ENCODE measurements at regions not wholly inside any gene's neighbourhood (a gene's known extent, or its start where the extent isn't known, plus 50 kb on each side); places are given as distances from the start of the nearest gene placed in this dataset.
"Not testable (repeated sequence)": the region's sequence is repeated elsewhere in the genome, so short reads cannot be mapped to it uniquely, and the experiment has no call there.

DNA sequence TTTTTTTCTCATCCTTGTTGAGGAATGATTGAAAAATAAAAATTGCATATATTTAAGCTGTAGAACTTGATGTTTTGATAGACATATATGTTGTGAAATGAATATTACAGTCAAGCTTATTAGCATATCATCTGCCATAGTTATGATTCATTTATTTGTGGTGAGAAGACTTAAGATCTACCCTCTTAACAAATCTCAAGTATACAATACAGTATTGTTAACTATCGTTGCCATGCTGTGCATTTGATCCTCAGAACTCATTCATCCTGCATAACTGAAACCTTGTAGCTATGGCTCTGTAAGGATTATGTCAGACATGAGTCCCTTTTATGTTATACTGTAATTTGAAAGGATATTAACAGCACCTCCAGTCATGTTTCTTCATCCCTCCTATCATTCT, 2045.3 kb downstream of the ARAP2 start:
- no peak for DNase-seq

DNA sequence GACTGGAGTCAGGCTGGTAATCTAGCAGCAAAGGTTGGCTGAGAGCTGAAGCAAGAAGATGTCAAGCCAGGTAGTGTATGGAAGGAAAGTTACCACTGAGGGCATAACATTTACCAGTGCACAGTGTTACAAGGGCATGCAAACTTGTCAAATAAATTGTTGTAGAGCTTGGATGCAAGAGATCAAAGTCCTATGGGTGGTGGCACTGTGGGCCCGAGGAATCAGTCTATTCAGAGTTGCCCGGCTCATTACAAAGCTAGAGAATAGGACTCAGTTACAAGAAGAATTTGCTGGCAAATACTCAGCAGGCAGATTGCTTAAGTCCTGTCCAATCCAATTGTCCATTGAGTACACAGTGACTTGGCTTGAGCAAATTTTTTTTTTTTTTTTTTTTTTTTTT, 2043.8 kb downstream of the ARAP2 start:
- DNase-seq, result no peak

DNA sequence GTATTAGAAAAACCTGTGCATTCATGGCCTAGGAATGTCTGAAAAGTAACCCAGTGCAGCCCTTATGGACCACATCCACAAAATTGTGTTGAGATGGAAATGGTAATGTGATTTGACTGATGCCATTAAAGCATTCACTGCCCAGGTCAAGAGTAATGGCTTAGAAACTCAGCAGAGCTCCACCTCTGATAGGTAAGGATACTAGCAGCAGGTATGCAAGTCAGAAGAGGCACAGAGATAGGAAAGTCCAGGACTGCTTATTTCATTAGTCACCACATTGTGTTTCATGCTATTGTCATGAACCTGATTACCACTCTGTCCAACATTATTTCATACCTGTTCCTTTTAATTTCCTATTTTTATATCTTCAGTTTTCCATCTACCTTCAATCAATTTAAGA, 2042.2 kb downstream of the ARAP2 start:
- DNase-seq, result no peak

DNA sequence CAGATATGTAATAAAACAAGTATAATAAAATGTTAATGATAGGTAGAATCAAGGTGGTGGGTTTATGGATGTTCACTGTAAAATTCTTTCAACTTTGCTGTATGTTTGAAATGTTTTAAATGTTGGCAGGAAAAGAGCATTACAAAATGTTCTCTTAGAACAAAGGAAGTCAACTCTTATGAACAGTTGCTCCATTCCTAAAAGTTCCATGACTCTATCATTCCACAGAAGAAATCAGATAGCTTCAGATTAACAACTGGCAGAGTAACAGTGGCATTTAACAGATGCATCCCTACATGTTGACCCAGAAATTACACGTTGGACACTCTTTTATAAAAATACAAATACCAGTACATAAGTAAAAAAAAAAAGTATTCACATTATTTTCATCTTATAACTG, 2023.7 kb downstream of the ARAP2 start:
- no peak for DNase-seq

DNA sequence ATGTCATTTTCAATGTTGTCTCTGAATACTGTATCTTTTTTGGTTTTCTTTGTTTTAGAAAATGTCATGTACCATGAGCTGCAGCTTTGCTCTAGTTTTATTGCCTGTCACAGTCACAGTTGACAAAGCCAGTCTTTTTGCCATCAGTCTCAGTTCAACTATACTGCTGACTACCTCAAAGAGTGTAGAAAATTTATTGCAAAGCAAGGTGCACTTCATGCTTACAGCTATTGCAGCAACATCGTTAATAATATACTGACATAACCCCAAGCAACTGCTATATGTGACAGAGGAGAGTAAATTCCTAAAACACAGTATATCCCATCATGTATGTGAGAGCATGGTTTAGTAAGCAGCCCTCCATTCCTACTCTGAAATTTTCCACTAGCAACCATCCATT, 2022.3 kb downstream of the ARAP2 start:
- DNase-seq, result no peak

DNA sequence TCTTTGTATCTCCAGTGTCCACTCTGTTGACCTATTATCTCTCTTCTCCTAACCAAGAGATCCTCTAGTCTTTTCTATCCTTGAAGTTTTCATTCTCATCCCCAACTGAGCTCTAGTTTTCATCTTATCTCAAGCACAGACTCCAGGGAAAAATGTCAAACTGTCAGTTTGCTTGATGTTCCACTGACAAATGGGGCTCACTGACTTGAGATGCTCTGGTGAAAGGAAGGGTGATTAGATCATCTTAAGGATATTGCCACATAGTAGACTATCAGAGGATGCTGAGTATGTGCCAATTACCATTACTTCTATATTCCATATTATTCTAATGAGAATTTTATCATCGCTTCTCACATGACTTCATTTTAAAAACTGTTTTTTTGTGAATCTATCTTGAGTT, 2008.2 kb downstream of the ARAP2 start:
- no peak for DNase-seq

DNA sequence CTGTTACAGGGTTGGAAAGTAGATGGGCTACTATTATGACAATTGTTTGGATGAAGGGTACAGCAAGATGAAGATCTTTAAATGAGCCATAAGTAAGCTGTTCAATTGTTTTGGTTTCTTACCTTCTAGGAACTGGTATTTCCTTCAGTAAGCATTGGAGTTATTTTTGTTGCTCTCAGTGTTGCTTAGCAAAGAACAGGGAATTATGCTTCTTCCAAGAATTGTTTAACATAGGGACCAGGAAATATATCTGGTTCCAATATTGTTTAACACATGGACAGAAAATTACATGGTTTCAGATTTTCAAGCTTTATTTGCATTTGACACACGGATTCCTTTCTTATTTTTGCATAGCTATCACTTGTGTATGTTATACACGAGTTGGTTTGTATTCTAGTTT, 1999.0 kb downstream of the ARAP2 start:
- no peak for DNase-seq

DNA sequence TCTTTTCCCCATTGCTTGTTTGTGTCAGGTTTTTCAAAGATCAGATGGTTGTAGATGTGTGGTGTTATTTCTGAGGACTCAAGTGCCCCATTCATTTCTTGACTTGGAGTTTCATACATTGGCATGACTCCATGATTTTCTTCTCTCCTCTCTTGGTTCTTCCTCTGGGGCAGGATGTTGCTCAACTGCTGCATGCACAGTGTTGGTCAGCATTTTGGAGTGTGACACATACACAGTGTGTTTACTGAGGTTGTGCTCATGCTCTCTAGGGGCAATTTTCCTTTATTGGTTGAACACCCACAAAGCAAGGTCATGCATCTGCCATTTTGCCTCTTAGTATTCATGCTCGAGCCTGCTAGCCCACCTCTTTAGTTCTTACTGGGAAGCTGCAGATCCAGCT, 1993.8 kb downstream of the ARAP2 start:
- no peak for DNase-seq

DNA sequence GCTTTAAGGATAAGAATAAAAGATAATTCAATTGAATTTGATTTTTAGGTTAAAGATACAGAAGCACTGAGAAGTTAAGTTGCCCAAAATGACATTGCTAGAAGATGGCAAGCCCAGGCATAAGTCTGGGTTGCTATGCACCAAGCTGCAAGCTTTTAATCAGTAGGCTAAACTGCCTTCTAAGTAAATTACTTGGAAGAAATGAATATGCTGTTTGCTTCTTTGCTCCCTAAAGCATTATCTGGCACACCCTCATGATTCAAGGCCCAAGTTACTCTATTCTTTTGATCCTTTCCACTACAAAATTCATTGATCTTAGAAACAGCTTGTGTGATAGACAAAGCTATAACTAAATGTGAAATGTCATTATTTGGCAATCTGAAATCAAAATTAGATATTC, 1991.1 kb downstream of the ARAP2 start:
- DNase-seq, result no peak

DNA sequence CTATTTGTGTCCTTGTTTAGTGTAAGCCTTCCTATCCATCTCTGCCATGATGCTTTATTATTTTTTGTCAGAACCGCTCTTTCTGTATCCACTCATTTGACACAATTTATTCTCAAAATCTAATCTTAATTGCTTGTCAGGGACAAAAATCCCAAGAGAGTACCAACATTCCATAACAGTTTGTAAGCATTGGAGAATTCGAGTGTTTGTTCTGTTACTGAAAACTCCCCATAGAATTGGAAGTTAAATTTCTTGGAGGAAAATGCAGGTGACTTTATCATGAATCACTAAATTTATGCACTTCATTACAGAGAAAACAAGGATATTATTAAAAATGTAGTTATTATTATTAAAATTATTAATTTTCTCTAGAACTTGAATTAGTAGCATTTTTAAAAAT, 1986.1 kb downstream of the ARAP2 start:
- no peak for DNase-seq

DNA sequence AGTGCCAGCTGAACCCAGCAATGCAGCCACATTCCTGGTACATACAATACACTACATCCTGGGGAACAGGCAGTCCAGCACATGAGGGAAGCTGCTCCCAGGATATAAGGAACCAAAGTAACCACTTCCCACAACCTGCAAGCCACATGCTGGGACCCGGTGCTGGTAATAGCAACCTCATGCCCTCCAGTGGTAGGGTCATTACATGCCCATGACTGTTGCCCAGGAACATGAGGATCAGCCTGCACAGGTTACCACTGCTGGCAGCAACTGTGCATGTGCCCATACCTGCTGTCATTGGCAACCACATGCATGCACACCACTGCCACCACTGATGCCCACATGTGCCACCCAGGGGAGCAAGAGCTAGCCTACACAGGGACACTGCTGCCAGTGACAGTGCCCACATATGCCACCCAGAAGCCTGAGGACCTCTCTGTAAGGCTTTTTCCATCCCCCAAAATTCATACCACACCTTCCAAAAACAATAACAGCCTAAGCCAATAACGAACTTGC, 1982.5 kb downstream of the ARAP2 start:
- DNase-seq, result no peak

DNA sequence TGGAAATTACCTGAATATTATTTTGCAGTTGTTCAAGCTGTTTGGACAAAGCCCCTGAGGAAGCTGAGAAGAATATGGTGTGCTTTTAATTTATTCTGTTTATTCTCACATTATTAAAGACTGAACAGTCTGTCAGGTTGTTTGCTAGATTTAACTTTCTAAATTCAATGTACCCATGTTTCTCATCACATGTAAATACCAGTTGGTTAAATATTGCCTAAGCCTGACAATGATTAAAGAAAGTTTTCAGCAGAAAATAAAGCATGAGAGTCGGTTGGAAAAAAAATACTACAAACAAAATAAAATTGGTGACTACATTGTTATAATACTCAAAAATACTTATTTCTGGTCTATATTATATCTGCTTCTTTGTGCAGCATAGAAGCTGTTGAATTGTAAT, 1974.7 kb downstream of the ARAP2 start:
- DNase-seq, result no peak

DNA sequence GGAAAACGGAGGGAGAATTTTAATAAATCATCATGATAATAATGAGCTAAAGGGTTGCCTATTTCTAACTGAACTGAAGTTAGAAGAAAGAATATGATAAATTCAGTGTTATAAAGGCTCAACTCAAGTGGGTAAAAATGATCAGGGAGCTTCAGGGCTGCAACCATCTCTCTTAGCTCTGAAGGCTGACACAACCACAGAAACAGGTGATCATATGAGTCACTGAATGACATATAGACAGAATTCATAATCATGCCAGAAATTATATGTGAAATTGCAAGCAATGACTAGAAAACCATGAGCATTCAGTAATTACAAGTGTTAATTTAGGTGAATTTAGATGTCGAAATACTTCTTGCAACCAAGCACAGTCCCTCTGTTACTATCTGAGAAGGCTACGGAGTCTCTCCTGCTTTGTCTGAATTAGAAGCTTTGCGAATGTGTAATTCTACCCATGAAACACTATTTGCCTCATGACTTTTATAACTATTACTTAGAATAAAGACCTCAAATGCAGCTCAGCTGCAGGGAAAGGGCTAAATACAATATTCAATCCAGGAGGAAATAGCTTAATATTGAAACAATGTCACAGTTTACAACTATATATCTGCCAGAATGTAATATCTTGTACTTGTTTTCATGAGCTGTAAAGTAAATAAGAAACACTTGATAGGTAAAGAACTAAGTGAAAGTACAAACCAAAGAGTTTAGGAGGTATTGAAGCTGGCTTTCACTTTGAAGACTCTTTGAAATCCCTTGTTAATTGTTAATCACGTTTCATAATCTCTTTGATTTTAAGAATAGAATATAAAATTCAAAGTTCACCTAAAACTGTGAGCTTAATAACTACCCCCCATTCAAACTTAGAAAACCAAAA, 1972.6 kb downstream of the ARAP2 start:
- DNase-seq, result no peak

DNA sequence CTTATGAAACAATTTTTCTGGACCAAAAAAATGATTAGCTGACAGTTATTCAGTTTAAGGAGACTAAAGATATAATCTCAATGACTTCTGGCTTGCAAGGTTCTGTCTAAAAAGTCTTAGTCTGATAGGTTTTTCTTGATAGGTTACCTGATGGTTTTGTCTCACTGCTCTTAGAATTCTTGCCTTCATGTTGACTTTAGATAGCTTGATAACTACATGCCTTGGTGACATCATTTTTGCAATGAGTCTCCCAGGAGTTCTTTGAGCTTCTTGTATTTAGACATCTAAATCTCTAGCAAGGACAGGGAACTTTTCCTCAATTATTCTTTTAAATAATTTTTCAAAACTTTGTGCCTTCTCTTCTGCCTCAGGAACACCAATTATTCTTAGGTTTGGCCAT, 1965.3 kb downstream of the ARAP2 start:
- no peak for DNase-seq

DNA sequence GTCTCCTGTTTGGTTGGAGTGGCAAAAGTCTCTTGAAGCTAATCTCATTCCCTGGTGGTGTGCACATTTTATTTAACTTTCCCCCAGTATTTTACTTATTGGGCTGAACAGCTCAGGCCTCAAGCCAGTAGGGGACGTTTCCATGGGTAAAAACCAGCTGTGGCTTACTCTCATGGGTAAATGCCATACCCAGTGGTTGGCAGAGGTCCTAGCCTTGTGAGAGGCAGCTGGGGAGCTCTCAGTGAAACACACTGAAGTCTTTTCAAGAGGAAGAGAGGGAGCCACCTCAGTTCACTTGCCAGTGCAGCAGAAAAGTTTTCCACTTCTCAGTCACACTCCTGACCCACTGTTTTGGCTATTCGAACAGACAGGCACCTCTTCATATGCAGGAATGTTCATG, 1964.2 kb downstream of the ARAP2 start:
- no peak for DNase-seq

DNA sequence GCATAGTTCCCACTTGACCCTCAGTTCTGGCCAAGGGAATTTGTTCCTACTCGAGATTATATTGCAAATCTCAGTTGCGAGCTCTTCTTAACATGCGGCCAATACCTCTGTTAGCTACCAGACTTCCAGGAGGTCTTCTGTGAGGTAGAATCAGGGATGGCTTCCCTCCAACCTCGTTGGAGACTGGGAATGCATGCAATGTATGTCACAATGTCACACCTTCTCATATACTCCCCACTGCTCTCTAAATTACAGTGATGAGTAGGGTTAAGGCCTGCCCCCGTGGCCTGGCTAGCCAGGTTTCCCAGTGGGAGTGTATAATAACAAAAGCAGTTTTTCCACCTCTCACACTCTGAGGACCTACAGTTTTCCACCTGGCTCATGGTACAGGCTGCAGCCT, 1962.5 kb downstream of the ARAP2 start:
- no peak for DNase-seq

DNA sequence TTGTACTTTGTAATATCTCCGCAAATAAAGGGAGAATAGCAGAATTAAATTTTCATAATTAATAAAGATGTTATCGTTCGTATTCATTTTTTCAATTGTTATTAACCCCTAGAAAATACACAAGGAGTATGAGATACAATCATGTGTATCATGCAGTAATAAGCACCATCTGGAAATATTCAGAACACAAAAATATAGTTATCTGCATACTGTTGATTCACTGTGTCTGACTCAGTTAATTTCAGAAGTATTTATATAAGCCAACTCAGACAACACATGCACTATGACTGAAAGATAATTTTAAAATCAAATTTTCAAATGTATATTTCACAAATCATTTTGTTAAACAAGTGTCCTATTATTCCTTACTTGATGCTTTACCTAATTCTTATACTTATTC, 1954.8 kb downstream of the ARAP2 start:
- no peak for DNase-seq

DNA sequence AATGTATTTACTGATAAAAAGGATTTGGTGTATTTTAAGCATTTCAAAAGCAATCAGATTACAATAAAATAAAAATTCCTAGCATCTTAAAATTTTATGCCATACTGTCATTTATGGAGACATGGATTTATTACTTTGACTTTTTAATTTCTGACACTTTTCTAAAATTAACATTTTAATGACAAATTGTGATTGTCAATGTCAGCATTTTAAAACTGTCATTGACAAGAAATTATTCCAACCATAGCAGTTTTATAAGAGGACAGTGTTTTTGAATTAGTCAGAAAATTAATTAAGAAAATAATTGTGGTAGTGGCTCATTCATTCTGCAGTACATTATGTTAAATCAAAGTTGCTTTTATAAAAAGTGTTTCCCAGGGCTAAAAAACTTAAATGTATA, 1954.4 kb downstream of the ARAP2 start:
- DNase-seq, result no peak

DNA sequence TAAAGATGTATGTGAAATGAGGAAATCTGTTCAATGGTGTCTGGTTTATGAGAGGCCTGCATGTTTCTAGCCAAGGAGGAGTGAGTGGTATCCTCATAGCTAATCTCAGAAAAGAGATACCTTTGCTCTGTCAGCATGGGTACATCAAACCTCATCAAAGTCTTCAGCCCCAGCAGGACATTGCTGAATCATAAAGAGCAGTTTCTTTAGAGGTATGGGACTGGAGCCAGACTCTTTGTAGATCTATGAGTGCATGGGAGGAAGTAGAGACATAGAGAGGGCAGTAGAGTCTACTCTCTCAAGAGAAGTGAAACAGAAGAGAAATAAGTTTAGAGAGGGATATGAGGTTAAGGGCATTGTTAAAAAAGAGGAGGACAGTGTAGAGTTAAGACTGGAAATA, 1950.9 kb downstream of the ARAP2 start:
- no peak for DNase-seq

DNA sequence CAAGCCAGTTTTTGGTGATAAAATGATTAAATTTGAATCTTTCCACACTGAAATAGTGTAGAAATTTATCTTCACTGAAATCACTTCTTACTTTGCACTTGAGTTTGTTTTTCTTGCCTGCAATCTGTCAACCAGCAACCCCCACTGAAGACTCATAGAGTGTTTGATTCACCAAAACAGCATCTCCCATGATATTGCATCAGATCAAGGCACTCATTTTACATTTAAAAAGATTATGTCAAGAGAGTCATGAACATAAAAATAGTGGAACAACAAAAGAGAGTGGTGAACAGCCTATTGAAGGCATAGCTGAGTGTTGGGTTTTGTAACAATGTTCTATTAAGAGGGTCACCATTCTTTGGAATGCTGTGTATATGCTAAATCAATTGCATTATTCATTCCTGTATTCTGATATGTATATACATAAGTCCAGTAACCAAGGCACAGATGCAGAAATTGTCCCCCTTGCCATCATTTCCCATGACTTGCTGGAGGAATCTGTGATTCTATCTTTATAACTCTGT, 1934.9 kb downstream of the ARAP2 start:
- no peak for DNase-seq

DNA sequence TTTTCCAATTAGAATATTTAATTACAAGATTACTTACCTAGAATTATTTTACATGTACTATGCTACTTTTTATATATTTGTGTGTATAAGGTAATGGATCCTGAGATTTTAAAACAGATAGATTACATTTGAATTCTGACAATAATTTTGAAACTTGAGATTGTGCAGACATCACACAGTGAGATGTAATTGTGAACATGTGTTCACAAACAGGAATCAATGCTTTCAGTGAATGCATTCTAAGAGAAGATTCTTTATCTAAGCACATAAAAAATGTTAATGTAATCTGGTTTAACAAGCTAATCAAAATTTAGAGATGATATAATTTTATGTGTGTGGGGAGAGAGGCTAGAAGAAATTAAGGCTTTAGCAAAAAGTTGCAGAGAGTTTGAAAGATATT, 1925.5 kb downstream of the ARAP2 start:
- no peak for DNase-seq

DNA sequence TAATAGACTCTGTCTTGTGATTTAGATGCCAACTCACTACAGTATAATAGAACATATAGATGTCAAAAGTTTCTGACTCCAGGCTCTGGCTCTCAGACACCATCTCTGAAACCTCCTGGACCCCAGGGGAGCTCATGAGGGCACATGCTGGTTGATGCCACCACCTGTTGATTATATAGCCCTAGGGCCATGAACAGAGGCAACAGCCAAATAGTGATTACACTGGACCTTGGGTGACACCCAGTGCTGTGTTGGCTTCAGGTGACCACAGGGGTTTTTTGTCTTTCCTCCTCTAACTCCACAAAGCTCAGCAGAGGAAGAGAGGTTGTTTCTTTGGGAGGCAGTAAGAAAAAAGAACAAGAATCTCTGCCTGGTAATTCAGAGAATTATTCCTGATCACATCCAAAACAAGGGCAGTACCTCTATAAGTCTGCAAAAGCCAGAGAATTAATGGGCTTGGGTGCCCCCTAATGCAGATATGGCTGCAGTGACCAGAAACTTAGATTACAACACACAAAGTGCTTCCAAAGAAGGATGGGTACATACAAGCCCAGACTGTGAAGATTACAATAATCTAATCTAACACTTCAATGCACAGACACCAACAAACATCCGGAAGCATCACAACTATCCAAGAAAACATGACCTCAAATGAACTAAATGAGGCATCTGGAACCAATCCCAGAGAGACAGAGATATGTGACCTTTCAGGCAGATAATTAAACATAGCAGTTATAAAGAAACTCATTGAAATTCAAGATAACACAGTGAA, 1920.6 kb downstream of the ARAP2 start:
- no peak for DNase-seq

DNA sequence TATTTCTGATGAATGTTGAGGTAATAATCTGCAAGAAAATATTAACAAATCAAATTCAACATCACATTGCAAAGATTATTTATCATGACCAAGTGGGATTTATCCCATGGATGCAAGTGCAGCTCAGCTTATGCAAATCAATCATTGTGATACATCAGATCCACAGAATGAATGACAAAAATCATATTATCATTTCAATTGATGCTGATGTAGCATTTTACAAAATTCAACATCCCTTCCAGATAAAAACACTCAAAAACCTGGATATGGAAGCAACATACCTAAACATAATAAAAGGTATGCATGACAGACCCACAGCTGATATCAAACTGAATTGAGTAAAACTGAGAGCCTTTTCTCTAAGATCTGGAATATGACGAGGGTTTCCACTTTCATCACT, 1915.4 kb downstream of the ARAP2 start:
- DNase-seq, result no peak

DNA sequence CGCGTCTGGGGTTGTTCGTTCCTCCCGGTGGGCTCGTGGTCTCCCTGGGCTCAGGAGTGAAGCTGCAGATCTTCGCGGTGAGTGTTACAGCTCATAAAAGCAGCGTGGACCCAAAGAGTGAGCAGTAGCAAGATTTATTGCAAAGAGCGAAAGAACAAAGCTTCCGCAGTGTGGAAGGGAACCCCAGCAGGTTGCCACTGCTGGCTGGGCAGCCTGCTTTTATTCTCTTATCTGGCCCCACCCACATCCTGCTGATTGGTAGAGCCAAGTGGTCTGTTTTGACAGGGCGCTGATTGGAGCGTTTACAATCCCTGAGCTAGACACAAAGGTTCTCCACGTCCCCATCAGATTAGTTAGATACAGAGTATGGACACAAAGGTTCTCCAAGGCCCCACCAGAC, 1909.2 kb downstream of the ARAP2 start:
- DNase-seq, result not testable (repeated sequence)
